OCI-LY7 (cell line): ENCODE measurements at regions not wholly inside any gene's neighbourhood (a gene's known extent, or its start where the extent isn't known, plus 50 kb on each side); places are given as distances from the start of the nearest gene placed in this dataset.

ENCODE experiments used
- CTCF ChIP-seq: fragments of 200-600 bp; sonication (generic); conservative IDR thresholded peaks from 2 replicates; pipeline ENCODE4 v1.5.1; 2014; ENCODE audit warnings: mild to moderate bottlenecking, antibody characterized with exemption, low read length, moderate library complexity, mixed read lengths
- EZH2phosphoT487 ChIP-seq: fragments of 200-600 bp; sonication (generic); IDR thresholded peaks from 2 replicates; pipeline ENCODE4 v1.6.1; 2018; ENCODE audit warnings: low read depth, borderline replicate concordance, mild to moderate bottlenecking, mixed run types, antibody characterized with exemption, low read length, moderate library complexity, mixed read lengths

- TF ChIP-seq CTCF (peak; percentile 81), EZH2phosphoT487 (no peak)
These were observed 186.2 kb upstream of the GCFC2 start for GRCh38 chr2:75896779-75897366.
